ENCODE measurements at regions not wholly inside any gene's neighbourhood (a gene's known extent, or its start where the extent isn't known, plus 50 kb on each side); places are given as distances from the start of the nearest gene placed in this dataset.

GRCh38 chr15:36075333-36075732 is 504.1 kb upstream of the CDIN1 start:
- Mint-ChIP-seq H3K27ac (no peak overlapping the region), H3K4me3 (no peak overlapping the region), H3K27me3 (ENCODE audit: insufficient read depth, low read depth) (no peaks in the 10 kb centered on the region), H3K36me3 (no peaks in the 10 kb centered on the region), H3K4me1 (peaks cover 4% of the 10 kb centered on the region), H3K9me3 (no peaks in the 10 kb centered on the region)
- H3K79me2 ChIP-seq (ENCODE audit: low read depth) = no peaks in the 10 kb centered on the region
- TF ChIP-seq EZH2phosphoT487 (IDR thresholded peaks at IDR 0.05) = no peak
- no peak for TF ChIP-seq CTCF (IDR thresholded peaks at IDR 0.05)
- no peak for TF ChIP-seq EZH2 (IDR thresholded peaks at IDR 0.05)
- DNase-seq (ENCODE audit: low spot score) = no peak
- no peaks in the 10 kb centered on the region for H3K36me3 ChIP-seq
- no peak overlapping the region for H2AFZ ChIP-seq (replicated peaks)
- no peaks in the 10 kb centered on the region for H4K20me1 ChIP-seq (ENCODE audit: low read depth)
- H3F3A ChIP-seq (ENCODE audit: low read depth) = no peaks in the 10 kb centered on the region
- no peaks in the 10 kb centered on the region for H3K4me1 ChIP-seq
- no peak overlapping the region for H3K27ac ChIP-seq
- no peak overlapping the region for H3K4me2 ChIP-seq
- no peaks in the 10 kb centered on the region for H3K9me3 ChIP-seq (ENCODE audit: low read depth)
- no peaks in the 10 kb centered on the region for H3K27me3 ChIP-seq
- no peak overlapping the region for H3K9ac ChIP-seq
- no peak overlapping the region for H3K4me3 ChIP-seq

GRCh38 chr15:36079021-36079420 is 500.4 kb upstream of the CDIN1 start:
- Histone ChIP-seq H3K27ac (no peak overlapping the region), H3K4me3 (no peak overlapping the region), H2AFZ (replicated peaks) (no peak overlapping the region), H3F3A (ENCODE audit: low read depth) (no peaks in the 10 kb centered on the region), H3K27me3 (no peaks in the 10 kb centered on the region), H3K36me3 (no peaks in the 10 kb centered on the region), H3K9me3 (ENCODE audit: low read depth) (no peaks in the 10 kb centered on the region), H3K4me1 (no peaks in the 10 kb centered on the region), H3K4me2 (no peak overlapping the region), H3K9ac (no peak overlapping the region), H3K79me2 (ENCODE audit: low read depth) (no peaks in the 10 kb centered on the region), H4K20me1 (ENCODE audit: low read depth) (no peaks in the 10 kb centered on the region)
- TF ChIP-seq EZH2phosphoT487 (IDR thresholded peaks at IDR 0.05) = no peak
- no peak for TF ChIP-seq CTCF (IDR thresholded peaks at IDR 0.05)
- TF ChIP-seq EZH2 (IDR thresholded peaks at IDR 0.05) = no peak
- Mint-ChIP-seq H3K4me3 (no peak overlapping the region), H3K9me3 (peaks cover 12% of the 10 kb centered on the region), H3K27ac (no peak overlapping the region), H3K27me3 (ENCODE audit: insufficient read depth, low read depth) (no peaks in the 10 kb centered on the region), H3K36me3 (no peaks in the 10 kb centered on the region), H3K4me1 (peaks cover 4% of the 10 kb centered on the region)
- no peak for DNase-seq (ENCODE audit: low spot score)

- no peak overlapping the region for H3K27ac ChIP-seq
- Mint-ChIP-seq H3K4me1 (no peaks in the 10 kb centered on the region), H3K4me3 (no peak overlapping the region), H3K36me3 (no peaks in the 10 kb centered on the region), H3K27me3 (ENCODE audit: insufficient read depth, low read depth) (no peaks in the 10 kb centered on the region), H3K9me3 (peaks cover 15% of the 10 kb centered on the region), H3K27ac (no peak overlapping the region)
- H3K9me3 ChIP-seq (ENCODE audit: low read depth) = no peaks in the 10 kb centered on the region
- H3K36me3 ChIP-seq = no peaks in the 10 kb centered on the region
- no peak overlapping the region for H2AFZ ChIP-seq (replicated peaks)
- no peaks in the 10 kb centered on the region for H3F3A ChIP-seq (ENCODE audit: low read depth)
- H3K79me2 ChIP-seq (ENCODE audit: low read depth) = no peaks in the 10 kb centered on the region
- H3K4me3 ChIP-seq = no peak overlapping the region
- no peak overlapping the region for H3K4me2 ChIP-seq
- TF ChIP-seq EZH2phosphoT487 (IDR thresholded peaks at IDR 0.05) (no peak), CTCF (IDR thresholded peaks at IDR 0.05) (no peak), EZH2 (IDR thresholded peaks at IDR 0.05) (no peak)
- no peak for DNase-seq (ENCODE audit: low spot score)
- H3K27me3 ChIP-seq = no peaks in the 10 kb centered on the region
- no peaks in the 10 kb centered on the region for H4K20me1 ChIP-seq (ENCODE audit: low read depth)
- no peaks in the 10 kb centered on the region for H3K4me1 ChIP-seq
- no peak overlapping the region for H3K9ac ChIP-seq
Measured at GRCh38 chr15:36080759-36081158, 498.7 kb upstream of the CDIN1 start.

Data from neural progenitor cell (in vitro differentiated cells).